Vagina (tissue), 2 donors: ENCODE measurements at regions not wholly inside any gene's neighbourhood (a gene's known extent, or its start where the extent isn't known, plus 50 kb on each side); places are given as distances from the start of the nearest gene placed in this dataset.
"Not testable (repeated sequence)": the region's sequence is repeated elsewhere in the genome, so short reads cannot be mapped to it uniquely, and the experiment has no call there.

Experiments used
- DNase-seq, 2 donors: peaks; one replicate each; pipeline ENCODE4 v3.0.0-alpha.2; 2017; ENCODE audit errors: extremely low spot score in 2 of 2
- H3K27ac ChIP-seq: fragments of 200-600 bp; sonication (generic); one replicate; pipeline ENCODE4 v1.5.1; 2019
- H3K27me3 ChIP-seq: fragments of 200-600 bp; sonication (generic); one replicate; pipeline ENCODE4 v1.5.1; 2019
- H3K36me3 ChIP-seq, 2 donors: fragments of 200-600 bp; sonication (generic); one replicate each; pipeline ENCODE4 v1.5.1; 2017 to 2019
- H3K4me1 ChIP-seq: fragments of 200-600 bp; sonication (generic); one replicate; pipeline ENCODE4 v1.5.1; 2019
- H3K4me3 ChIP-seq, 2 donors: fragments of 200-600 bp; sonication (generic); 1 replicate in 1 of 2; 2 replicates in 1 of 2; pipeline ENCODE4 v1.5.1; 2016 to 2019
- H3K9me3 ChIP-seq: fragments of 200-600 bp; sonication (generic); one replicate; pipeline ENCODE4 v1.5.1; 2019
- CTCF ChIP-seq, 3 experiments: fragments of 450-650 bp in 2 of 3; fragments of 200-600 bp in 1 of 3; sonication (generic) in 1 of 3; IDR thresholded peaks; one replicate each; pipeline ENCODE4 v1.5.1; 2017 to 2019; ENCODE audit warnings: antibody characterized with exemption in 3 of 3, mild to moderate bottlenecking in 2 of 3, moderate library complexity in 2 of 3
- POLR2A ChIP-seq, 2 donors: fragments of 450-650 bp; IDR thresholded peaks; one replicate each; pipeline ENCODE4 v1.6.1; 2017; ENCODE audit warnings: antibody characterized with exemption in 2 of 2, mild to moderate bottlenecking in 2 of 2, moderate library complexity in 2 of 2
- POLR2AphosphoS5 ChIP-seq, 2 donors: sonication (generic); formaldehyde crosslinking; IDR thresholded peaks; one replicate each; pipeline ENCODE4 v1.9.0; 2017; ENCODE audit warnings: antibody characterized with exemption in 2 of 2, mild to moderate bottlenecking in 2 of 2, low read depth in 1 of 2; ENCODE audit not compliant: insufficient read depth in 1 of 2
- intact Hi-C: fragments of 100-400 bp; cut with DNase I; formaldehyde crosslinking; loops from one replicate; pipeline ENCODE4 v1.15.1; 2023

- intact Hi-C loops, H3K9me3 ChIP-seq, H3K27ac ChIP-seq, H3K36me3 ChIP-seq, H3K27me3 ChIP-seq, DNase-seq, H3K4me3 ChIP-seq, H3K4me1 ChIP-seq: not testable (repeated sequence)
These were observed 129.0 kb upstream of the OR4C13 start for GRCh38 chr11:49823188-49823587.

DNA sequence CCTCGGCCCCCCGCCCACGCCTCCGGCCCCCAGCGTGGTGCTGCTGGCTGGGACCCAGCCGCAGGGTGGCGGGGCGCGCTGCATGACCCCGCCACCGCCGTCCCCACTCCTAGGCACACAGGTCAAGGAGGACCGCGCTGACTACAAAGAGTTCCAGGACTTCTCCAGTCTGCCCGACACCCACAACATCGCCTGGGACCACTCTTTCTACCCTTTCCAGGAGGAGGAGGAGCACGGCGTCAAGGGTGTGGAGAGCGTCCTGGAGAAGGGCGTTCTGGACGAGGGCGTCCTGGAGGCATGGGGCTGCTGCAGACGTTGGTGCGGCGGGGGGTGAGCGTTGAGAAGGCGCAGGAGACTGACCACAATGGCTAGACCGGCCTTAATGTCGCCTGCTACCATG lies 101.7 kb upstream of the OR4C13 start:
- H3K4me1 ChIP-seq, DNase-seq, H3K9me3 ChIP-seq, H3K36me3 ChIP-seq, H3K27ac ChIP-seq, H3K27me3 ChIP-seq, intact Hi-C loops, H3K4me3 ChIP-seq: not testable (repeated sequence)

- intact Hi-C loops, result no loop called here
- Histone ChIP-seq H3K9me3 (no peaks in the 10 kb centered on the region), H3K4me3 (no peak overlapping the region), H3K27me3 (no peaks in the 10 kb centered on the region), H3K36me3 (no peaks in the 10 kb centered on the region), H3K4me1 (no peaks in the 10 kb centered on the region), H3K27ac (no peak overlapping the region)
- DNase-seq, result no peak
- TF ChIP-seq CTCF (IDR thresholded peaks at IDR 0.05) (no peak), POLR2AphosphoS5 (IDR thresholded peaks at IDR 0.05; ENCODE audit: insufficient read depth in 1 of 2, low read depth in 1 of 2) (no peak), POLR2A (IDR thresholded peaks at IDR 0.05) (no peak)
These were observed 100.7 kb upstream of the OR4C13 start for GRCh38 chr11:49851511-49851910.

DNA sequence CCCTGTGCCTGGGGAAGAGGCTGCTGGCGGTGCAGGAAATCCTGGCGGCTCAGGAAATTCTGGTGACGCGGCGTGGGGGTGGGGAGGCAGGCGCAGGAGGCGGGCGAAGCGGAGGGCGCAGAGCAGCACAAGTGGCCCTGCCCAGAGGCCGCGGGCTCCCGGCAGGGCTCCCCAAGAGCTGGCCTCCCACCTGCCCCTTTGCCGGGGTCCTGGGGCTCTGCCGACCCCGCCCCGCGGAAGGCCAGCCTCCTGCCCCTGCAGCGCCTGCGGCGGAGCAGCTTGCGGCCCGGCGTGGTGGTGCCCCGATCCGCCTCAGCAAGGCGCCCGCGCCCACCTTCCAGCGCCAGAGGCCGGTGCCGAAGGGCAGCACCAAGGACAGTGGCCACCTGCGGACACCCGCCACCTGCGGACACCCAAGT lies 100.2 kb upstream of the OR4C13 start:
- Histone ChIP-seq H3K4me3 (no peak overlapping the region), H3K36me3 (no peaks in the 10 kb centered on the region), H3K27ac (no peak overlapping the region), H3K9me3 (no peaks in the 10 kb centered on the region), H3K27me3 (no peaks in the 10 kb centered on the region), H3K4me1 (no peaks in the 10 kb centered on the region)
- intact Hi-C loops, result no loop called here
- DNase-seq, result no peak
- TF ChIP-seq POLR2AphosphoS5 (IDR thresholded peaks at IDR 0.05; ENCODE audit: insufficient read depth in 1 of 2, low read depth in 1 of 2) (no peak), CTCF (IDR thresholded peaks at IDR 0.05) (no peak), POLR2A (IDR thresholded peaks at IDR 0.05) (no peak)

GRCh38 chr11:49888875-49889274 lies 63.3 kb upstream of the OR4C13 start:
- H3K27me3 ChIP-seq, intact Hi-C loops, H3K36me3 ChIP-seq, H3K9me3 ChIP-seq, H3K4me3 ChIP-seq, DNase-seq, H3K27ac ChIP-seq, H3K4me1 ChIP-seq: not testable (repeated sequence)

GRCh38 chr11:49891910-49892671 lies 60.1 kb upstream of the OR4C13 start:
- H3K4me3 ChIP-seq, intact Hi-C loops, H3K9me3 ChIP-seq, H3K4me1 ChIP-seq, H3K27ac ChIP-seq, H3K36me3 ChIP-seq, DNase-seq, H3K27me3 ChIP-seq: not testable (repeated sequence)

- H3K27me3 ChIP-seq, H3K9me3 ChIP-seq, DNase-seq, intact Hi-C loops, H3K27ac ChIP-seq, H3K4me1 ChIP-seq, H3K36me3 ChIP-seq, H3K4me3 ChIP-seq: not testable (repeated sequence)
These were observed 58.7 kb upstream of the OR4C13 start for GRCh38 chr11:49893442-49893841.
